ENCODE measurements at regions not wholly inside any gene's neighbourhood (a gene's known extent, or its start where the extent isn't known, plus 50 kb on each side); places are given as distances from the start of the nearest gene placed in this dataset.

DNA sequence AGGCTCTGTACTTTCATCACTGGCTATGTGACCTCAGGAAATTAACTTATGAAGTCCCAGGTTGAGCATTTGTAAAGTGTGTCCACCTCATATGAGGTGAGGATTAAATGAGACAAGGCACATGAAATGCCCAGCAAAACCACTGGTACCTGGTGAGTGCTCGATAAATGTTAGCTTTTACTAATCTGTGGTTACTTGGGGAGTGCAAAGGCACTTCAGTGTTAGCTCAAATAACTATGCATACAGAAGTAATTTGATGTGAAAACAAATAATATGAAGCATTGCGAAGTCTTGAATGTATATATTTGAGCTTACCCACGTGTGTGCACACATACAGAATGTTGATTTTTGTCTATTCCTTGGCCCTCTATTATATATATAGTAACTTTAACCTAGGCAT, 186.3 kb upstream of the TLL1 start:
- Histone ChIP-seq H3K9me3 (no peaks in the 10 kb centered on the region), H3K36me3 (no peaks in the 10 kb centered on the region), H3K27ac (no peak overlapping the region), H3K4me3 (no peak overlapping the region), H3K27me3 (no peaks in the 10 kb centered on the region), H3K4me1 (no peaks in the 10 kb centered on the region)
- intact Hi-C loops (cut with DNase I; ENCODE audit: low total_unique reads) = no loop called here
- in situ Hi-C loops (cut with MboI; ENCODE audit: low pct_ligation_motif_present in 1 of 4, low pct_unique_long_range_greater_than_20kb in 1 of 4, low sequenced_read_pairs in 3 of 4) = no loop called here
- DNase-seq = no peak
- no peak for TF ChIP-seq EP300 (IDR thresholded peaks at IDR 0.05; ENCODE audit: low read depth)
- TF ChIP-seq CTCF (IDR thresholded peaks at IDR 0.05) = no peak
- no peak for TF ChIP-seq POLR2AphosphoS5 (IDR thresholded peaks at IDR 0.05)
- TF ChIP-seq POLR2A (IDR thresholded peaks at IDR 0.05) = no peak
- 68 to 78% methylated on average over 3 of the region's 3 CpGs for WGBS, 2 donors (ENCODE audit: low coverage in 1 of 2)

GRCh38 chr4:165689159-165689558, 183.9 kb upstream of the TLL1 start:
- Histone ChIP-seq H3K4me1 (no peaks in the 10 kb centered on the region), H3K27ac (no peak overlapping the region), H3K9me3 (no peaks in the 10 kb centered on the region), H3K36me3 (no peaks in the 10 kb centered on the region), H3K27me3 (no peaks in the 10 kb centered on the region), H3K4me3 (no peak overlapping the region)
- no peak for DNase-seq
- TF ChIP-seq EP300 (IDR thresholded peaks at IDR 0.05; ENCODE audit: low read depth) (no peak), POLR2AphosphoS5 (IDR thresholded peaks at IDR 0.05) (no peak), CTCF (IDR thresholded peaks at IDR 0.05) (no peak), POLR2A (IDR thresholded peaks at IDR 0.05) (no peak)
- in situ Hi-C loops (cut with MboI; ENCODE audit: low pct_ligation_motif_present in 1 of 4, low pct_unique_long_range_greater_than_20kb in 1 of 4, low sequenced_read_pairs in 3 of 4) (no loop called here), intact Hi-C loops (cut with DNase I; ENCODE audit: low total_unique reads) (no loop called here)
- 74 to 85% methylated on average over 3 of the region's 3 CpGs for WGBS, 2 donors (ENCODE audit: low coverage in 1 of 2)

GRCh38 chr4:165692082-165692481, 181.0 kb upstream of the TLL1 start:
- no peak for DNase-seq
- no peak overlapping the region for H3K27ac ChIP-seq

GRCh38 chr4:165698272-165698671, 174.8 kb upstream of the TLL1 start:
- 33 to 38% methylated on average over 2 of the region's 2 CpGs for WGBS, 2 donors (ENCODE audit: low coverage in 1 of 2)
- intact Hi-C loops (cut with DNase I; ENCODE audit: low total_unique reads) (no loop called here), in situ Hi-C loops (cut with MboI; ENCODE audit: low pct_ligation_motif_present in 1 of 4, low pct_unique_long_range_greater_than_20kb in 1 of 4, low sequenced_read_pairs in 3 of 4) (no loop called here)
- H3K9me3 ChIP-seq = no peaks in the 10 kb centered on the region
- DNase-seq = no peak
- no peak overlapping the region for H3K27ac ChIP-seq
- H3K27me3 ChIP-seq = no peaks in the 10 kb centered on the region
- H3K4me3 ChIP-seq = no peak overlapping the region
- no peak for TF ChIP-seq EP300 (IDR thresholded peaks at IDR 0.05; ENCODE audit: low read depth)
- no peak for TF ChIP-seq POLR2AphosphoS5 (IDR thresholded peaks at IDR 0.05)
- TF ChIP-seq POLR2A (IDR thresholded peaks at IDR 0.05) = no peak
- TF ChIP-seq CTCF (IDR thresholded peaks at IDR 0.05) = no peak
- no peaks in the 10 kb centered on the region for H3K4me1 ChIP-seq
- no peaks in the 10 kb centered on the region for H3K36me3 ChIP-seq

More at GRCh38 chr4:165692082-165692481, 181.0 kb upstream of the TLL1 start:
- no peak for TF ChIP-seq POLR2AphosphoS5 (IDR thresholded peaks at IDR 0.05)
- TF ChIP-seq POLR2A (IDR thresholded peaks at IDR 0.05) = no peak
- TF ChIP-seq CTCF (IDR thresholded peaks at IDR 0.05) = no peak
- in situ Hi-C loops (cut with MboI; ENCODE audit: low pct_ligation_motif_present in 1 of 4, low pct_unique_long_range_greater_than_20kb in 1 of 4, low sequenced_read_pairs in 3 of 4) = no loop called here
- no peaks in the 10 kb centered on the region for H3K27me3 ChIP-seq
- H3K4me1 ChIP-seq = no peaks in the 10 kb centered on the region
- 64 to 95% methylated on average over 2 to 3 of the region's 3 CpGs for WGBS, 2 donors (ENCODE audit: low coverage in 1 of 2)
- no peaks in the 10 kb centered on the region for H3K9me3 ChIP-seq
- H3K4me3 ChIP-seq = no peak overlapping the region
- H3K36me3 ChIP-seq = no peaks in the 10 kb centered on the region
- intact Hi-C loops (cut with DNase I; ENCODE audit: low total_unique reads) = no loop called here

Data from transverse colon (tissue), 4 donors.